ENCODE measurements at regions not wholly inside any gene's neighbourhood (a gene's known extent, or its start where the extent isn't known, plus 50 kb on each side); places are given as distances from the start of the nearest gene placed in this dataset.

DNA sequence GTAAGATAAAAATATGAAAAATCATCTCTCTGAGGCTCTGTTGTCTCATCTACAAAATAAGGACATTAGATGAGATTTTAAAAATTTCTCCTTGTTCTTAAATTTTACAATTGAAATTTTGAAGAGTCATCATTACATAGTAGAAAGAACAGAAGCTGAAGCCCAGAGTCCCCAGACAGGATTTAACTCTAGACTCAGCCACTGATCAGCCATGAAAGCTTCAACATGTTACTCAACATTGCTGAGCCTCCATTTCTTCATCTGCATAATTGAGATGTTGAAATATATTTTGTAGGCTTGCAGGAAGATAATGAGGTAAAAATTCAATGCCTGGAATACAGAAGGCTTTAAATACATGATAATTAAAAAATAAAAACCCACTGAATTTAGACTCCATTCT, 633.3 kb downstream of the LMO4 start:
- no peak for TF ChIP-seq CTCF (IDR thresholded peaks at IDR 0.05)

- no peak for TF ChIP-seq CTCF (IDR thresholded peaks at IDR 0.05)
Measured at GRCh38 chr1:87963556-87963955, 634.9 kb downstream of the LMO4 start.

DNA sequence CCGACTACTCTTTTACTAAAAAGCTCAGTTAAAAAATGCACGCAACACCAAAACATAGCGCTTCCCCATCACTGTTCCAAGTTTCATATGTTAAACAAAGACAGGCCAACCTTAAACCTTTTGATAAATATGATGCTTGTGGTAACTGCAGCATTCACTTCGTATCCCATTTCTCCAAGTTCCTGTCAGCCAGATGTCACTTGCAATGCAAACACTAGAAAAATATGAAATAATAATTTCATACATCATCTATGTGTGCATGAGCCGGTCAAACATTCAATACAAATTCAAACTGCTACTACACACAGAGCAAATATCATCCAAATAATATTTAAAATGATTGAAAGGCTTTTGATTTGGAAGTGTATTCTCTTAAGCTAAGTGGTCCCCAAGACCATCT, 636.5 kb downstream of the LMO4 start:
- no peak for TF ChIP-seq CTCF (IDR thresholded peaks at IDR 0.05)

- no peak for TF ChIP-seq CTCF (IDR thresholded peaks at IDR 0.05)
Measured at GRCh38 chr1:87968197-87968955, 639.7 kb downstream of the LMO4 start.

- no peak for TF ChIP-seq CTCF (IDR thresholded peaks at IDR 0.05)
Measured at GRCh38 chr1:87969040-87969439, 640.4 kb downstream of the LMO4 start.

GRCh38 chr1:87972811-87973210, 644.1 kb downstream of the LMO4 start:
- no peak for TF ChIP-seq CTCF (IDR thresholded peaks at IDR 0.05)

GRCh38 chr1:87973896-87974295, 645.2 kb downstream of the LMO4 start:
- TF ChIP-seq CTCF (IDR thresholded peaks at IDR 0.05): no peak

- no peak for TF ChIP-seq CTCF (IDR thresholded peaks at IDR 0.05)
Measured at GRCh38 chr1:87976316-87976715, 647.6 kb downstream of the LMO4 start.
